Suprapubic skin (tissue), 4 donors: ENCODE measurements at regions not wholly inside any gene's neighbourhood (a gene's known extent, or its start where the extent isn't known, plus 50 kb on each side); places are given as distances from the start of the nearest gene placed in this dataset.

Experiments
- CTCF ChIP-seq, 2 donors: fragments of 200-600 bp in 1 of 2; fragments of 450-650 bp in 1 of 2; sonication (generic) in 1 of 2; IDR thresholded peaks; one replicate each; pipeline ENCODE4 v1.5.1; 2016 to 2019; ENCODE audit warnings: antibody characterized with exemption in 2 of 2, mild to moderate bottlenecking in 1 of 2, moderate library complexity in 1 of 2
- EP300 ChIP-seq: sonication (generic); formaldehyde crosslinking; IDR thresholded peaks from one replicate; pipeline ENCODE4 v1.6.1; 2017; ENCODE audit warnings: antibody characterized with exemption
- POLR2A ChIP-seq, 2 donors: fragments of 450-650 bp; IDR thresholded peaks; one replicate each; pipeline ENCODE4 v1.6.1; 2017; ENCODE audit warnings: antibody characterized with exemption in 2 of 2, mild to moderate bottlenecking in 2 of 2, moderate library complexity in 2 of 2
- POLR2AphosphoS5 ChIP-seq, 3 donors: sonication (generic); formaldehyde crosslinking; IDR thresholded peaks; one replicate each; pipeline ENCODE4 v1.6.1; 2017; ENCODE audit warnings: antibody characterized with exemption in 3 of 3

- TF ChIP-seq CTCF (IDR thresholded peaks at IDR 0.05) (no peak), POLR2A (IDR thresholded peaks at IDR 0.05) (no peak), POLR2AphosphoS5 (IDR thresholded peaks at IDR 0.05) (no peak), EP300 (no peak)
Observed at GRCh38 chr1:98267423-98267822, 346.6 kb upstream of the DPYD start.
